ENCODE measurements at regions not wholly inside any gene's neighbourhood (a gene's known extent, or its start where the extent isn't known, plus 50 kb on each side); places are given as distances from the start of the nearest gene placed in this dataset.

GRCh38 chr2:128496700-128497099 is 178.0 kb upstream of the HS6ST1 start:
- H3K4me1 ChIP-seq = no peaks in the 10 kb centered on the region
- no peak overlapping the region for H3K27ac ChIP-seq
- H3K9me3 ChIP-seq = no peaks in the 10 kb centered on the region
- TF ChIP-seq CTCF (IDR thresholded peaks at IDR 0.05) = no peak
- no peak for TF ChIP-seq POLR2A (IDR thresholded peaks at IDR 0.05)
- 83% methylated on average over 2 of the region's 2 CpGs for WGBS (ENCODE audit: insufficient coverage, low coverage, low lambda C conversion rate, missing lambda C conversion rate)
- no peaks in the 10 kb centered on the region for H3K27me3 ChIP-seq
- intact Hi-C loops (cut with DNase I) = no loop called here
- no peaks in the 10 kb centered on the region for H3K36me3 ChIP-seq
- no peak overlapping the region for H3K4me3 ChIP-seq
- ATAC-seq (no peak), DNase-seq (no peak)

DNA sequence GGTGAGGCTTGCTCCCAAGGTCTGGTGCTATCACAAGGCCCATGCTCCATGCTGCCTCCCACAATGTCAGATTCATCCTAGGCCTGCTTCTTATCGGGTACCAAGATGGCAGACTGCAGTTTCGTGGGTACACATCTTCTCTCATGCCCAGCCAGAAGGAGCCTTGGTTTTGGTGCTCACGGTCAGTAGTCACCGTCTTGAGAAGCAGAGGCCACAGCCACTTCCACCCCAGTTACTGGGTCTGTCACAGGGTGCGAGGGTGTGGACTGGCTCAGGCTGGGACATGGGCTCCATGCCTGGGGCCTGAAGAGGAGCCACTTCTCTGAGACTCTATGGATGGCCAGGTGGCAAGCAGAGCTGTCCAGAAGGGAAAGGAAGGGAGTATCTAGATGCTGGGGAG is 178.8 kb upstream of the HS6ST1 start:
- Histone ChIP-seq H3K9me3 (no peaks in the 10 kb centered on the region), H3K27ac (no peak overlapping the region), H3K36me3 (no peaks in the 10 kb centered on the region), H3K4me3 (no peak overlapping the region), H3K4me1 (no peaks in the 10 kb centered on the region), H3K27me3 (no peaks in the 10 kb centered on the region)
- intact Hi-C loops (cut with DNase I) = no loop called here
- no peak for TF ChIP-seq CTCF (IDR thresholded peaks at IDR 0.05)
- TF ChIP-seq POLR2A (IDR thresholded peaks at IDR 0.05) = no peak
- no peak for DNase-seq
- no peak for ATAC-seq
- no CpG with 5 or more reads among the region's 5 CpGs for WGBS (ENCODE audit: insufficient coverage, low coverage, low lambda C conversion rate, missing lambda C conversion rate)

DNA sequence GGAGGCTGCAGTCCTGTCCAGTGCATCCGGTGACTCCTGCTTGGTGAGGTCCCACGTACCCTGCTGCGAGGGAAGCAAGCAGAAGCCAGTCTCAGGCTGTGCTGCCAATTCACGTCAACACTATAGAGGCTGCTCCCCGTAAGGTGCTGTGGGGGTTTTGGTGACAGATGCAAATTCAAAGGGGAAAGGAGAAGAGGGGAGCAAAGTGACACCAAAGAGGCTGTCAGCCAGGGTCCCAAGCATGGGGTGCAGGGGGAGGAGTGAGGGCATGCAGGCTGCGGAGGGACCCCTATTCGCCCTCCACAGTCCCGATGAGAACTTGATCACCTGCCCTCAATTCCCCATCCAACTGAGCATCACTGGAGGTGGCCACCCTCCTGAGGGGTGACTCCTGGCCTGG is 179.4 kb upstream of the HS6ST1 start:
- intact Hi-C loops (cut with DNase I) = no loop called here
- no peak for TF ChIP-seq CTCF (IDR thresholded peaks at IDR 0.05)
- TF ChIP-seq POLR2A (IDR thresholded peaks at IDR 0.05) = no peak
- Histone ChIP-seq H3K9me3 (no peaks in the 10 kb centered on the region), H3K36me3 (no peaks in the 10 kb centered on the region), H3K4me1 (no peaks in the 10 kb centered on the region), H3K27me3 (no peaks in the 10 kb centered on the region), H3K4me3 (no peak overlapping the region), H3K27ac (no peak overlapping the region)
- no peak for DNase-seq
- 93% methylated on average over 2 of the region's 8 CpGs for WGBS (ENCODE audit: insufficient coverage, low coverage, low lambda C conversion rate, missing lambda C conversion rate)
- ATAC-seq = no peak

DNA sequence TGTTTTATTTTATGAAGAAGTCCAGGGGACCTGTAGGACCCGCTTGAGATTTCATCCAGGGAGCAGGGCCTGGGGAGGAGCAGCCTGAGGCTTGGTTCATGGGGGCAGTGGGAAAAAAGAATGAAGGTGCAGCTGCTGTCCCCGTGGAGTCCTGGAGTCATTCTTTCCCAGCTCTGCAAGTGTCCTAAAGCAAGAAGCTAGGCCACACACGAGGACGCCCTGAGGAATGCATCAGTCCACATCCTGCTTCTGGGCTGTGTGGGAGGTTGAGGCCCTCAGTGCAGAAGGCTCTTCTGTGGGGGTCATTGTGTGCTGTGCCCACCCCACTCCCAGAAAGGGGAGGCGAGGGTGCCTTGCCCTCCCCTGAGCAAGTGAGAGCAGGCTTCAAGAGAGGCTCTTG is 179.9 kb upstream of the HS6ST1 start:
- 84% methylated on average over 4 of the region's 5 CpGs for WGBS (ENCODE audit: insufficient coverage, low coverage, low lambda C conversion rate, missing lambda C conversion rate)
- Histone ChIP-seq H3K36me3 (no peaks in the 10 kb centered on the region), H3K27ac (no peak overlapping the region), H3K27me3 (no peaks in the 10 kb centered on the region), H3K4me3 (no peak overlapping the region), H3K9me3 (no peaks in the 10 kb centered on the region), H3K4me1 (no peaks in the 10 kb centered on the region)
- ATAC-seq (no peak), DNase-seq (no peak)
- TF ChIP-seq CTCF (IDR thresholded peaks at IDR 0.05) (no peak), POLR2A (IDR thresholded peaks at IDR 0.05) (no peak)
- intact Hi-C loops (cut with DNase I) = no loop called here

All from right lobe of liver (tissue), 6 donors.